AG09309 (cell line): ENCODE measurements at regions not wholly inside any gene's neighbourhood (a gene's known extent, or its start where the extent isn't known, plus 50 kb on each side); places are given as distances from the start of the nearest gene placed in this dataset.
A peak's percentile ranks its signal among the peaks of the same experiment; 100 is the strongest.

ENCODE experiments used
- DNase-seq: peaks from one replicate; pipeline ENCODE4 v3.0.0-alpha.2; 2010; ENCODE audit warnings: low read depth
- H3K4me3 ChIP-seq: 2 replicates; pipeline ENCODE4 v1.5.1; 2011; ENCODE audit warnings: mild to moderate bottlenecking, low read depth, low read length, moderate library complexity; ENCODE audit not compliant: control insufficient read depth
- CTCF ChIP-seq: IDR thresholded peaks from 2 replicates; pipeline ENCODE4 v1.5.1; 2011; ENCODE audit warnings: mild to moderate bottlenecking, low read depth, low read length, inconsistent platforms; ENCODE audit not compliant: insufficient read depth, control insufficient read depth; ENCODE audit errors: missing control alignments

GRCh38 chr7:17632384-17632783 lies 307.9 kb downstream of the SNX13 start:
- H3K4me3 ChIP-seq = no peak overlapping the region
- TF ChIP-seq CTCF = no peak
- DNase-seq = no peak

GRCh38 chr7:17633067-17633466 lies 307.2 kb downstream of the SNX13 start:
- DNase-seq = no peak
- TF ChIP-seq CTCF = no peak

GRCh38 chr7:17638727-17639126 lies 301.6 kb downstream of the SNX13 start:
- H3K4me3 ChIP-seq = no peak overlapping the region
- no peak for DNase-seq
- no peak for TF ChIP-seq CTCF

More at GRCh38 chr7:17633067-17633466, 307.2 kb downstream of the SNX13 start:
- H3K4me3 ChIP-seq = no peak overlapping the region

- TF ChIP-seq CTCF = peak; percentile 61
- DNase-seq = no peak
- H3K4me3 ChIP-seq = no peak overlapping the region
Observed at GRCh38 chr7:17640730-17641377, 299.4 kb downstream of the SNX13 start.

- TF ChIP-seq CTCF = no peak
- no peak overlapping the region for H3K4me3 ChIP-seq
- no peak for DNase-seq
Observed at GRCh38 chr7:17645500-17645899, 294.8 kb downstream of the SNX13 start.

- peak; percentile 57 for TF ChIP-seq CTCF
- no peak for DNase-seq
- H3K4me3 ChIP-seq = no peak overlapping the region
Observed at GRCh38 chr7:17646253-17646956, 293.9 kb downstream of the SNX13 start.
